SK-N-SH (cell line): ENCODE measurements at regions not wholly inside any gene's neighbourhood (a gene's known extent, or its start where the extent isn't known, plus 50 kb on each side); places are given as distances from the start of the nearest gene placed in this dataset.

Experiments
- CTCF ChIA-PET: fragments of 300-600, 350-600 bp; formaldehyde crosslinking; extraction: SDS; loops from one replicate; lab custom pipeline; 2021; lab: Yijun Ruan, JAX
- POLR2A ChIA-PET: fragments of 350-600 bp; sonication (Branson Sonifier 250); formaldehyde crosslinking; extraction: SDS; loops from one replicate; lab custom pipeline; 2020; ENCODE audit warnings: antibody characterized with exemption, inconsistent platforms; lab: Yijun Ruan, JAX
- DNase-seq: peaks from one replicate; pipeline ENCODE4 v3.0.0; 2012
- H2AFZ ChIP-seq: fragments of 200-600 bp; sonication (generic); 2 replicates; pipeline ENCODE4 v1.8.1; 2016; ENCODE audit warnings: antibody characterized with exemption, mild to moderate bottlenecking, low read depth
- H3F3A ChIP-seq: fragments of 200-600 bp; sonication (generic); replicated peaks from 2 replicates; pipeline ENCODE3; 2016; ENCODE audit warnings: antibody characterized with exemption, mild to moderate bottlenecking; ENCODE audit not compliant: insufficient read depth
- H3K27ac ChIP-seq, 2 experiments: fragments of 200-500 bp in 1 of 2; fragments of 200-600 bp in 1 of 2; sonication (Bioruptor generic) in 1 of 2; sonication (generic), shearing (Covaris generic) in 1 of 2; 2 replicates each; pipeline versions ENCODE4 v1.5.1 to v1.6.1; 2014 to 2016; ENCODE audit warnings: low read depth in 2 of 2, inconsistent platforms in 1 of 2, low read length in 1 of 2, mild to moderate bottlenecking in 1 of 2, mixed read lengths in 1 of 2
- H3K27me3 ChIP-seq: fragments of 200-600 bp; sonication (generic), shearing (Covaris generic); 2 replicates; pipeline ENCODE4 v1.6.1; 2016; ENCODE audit warnings: mixed run types; ENCODE audit not compliant: insufficient read depth
- H3K36me3 ChIP-seq, 2 experiments: fragments of 200-500 bp in 1 of 2; fragments of 200-600 bp in 1 of 2; sonication (Bioruptor generic) in 1 of 2; sonication (generic) in 1 of 2; replicated peaks in 1 of 2; 2 replicates each; pipeline versions ENCODE3 to v1.5.1; 2014 to 2016; ENCODE audit warnings: low read length in 1 of 2, mild to moderate bottlenecking in 1 of 2; ENCODE audit not compliant: insufficient read depth in 2 of 2, control insufficient read depth in 1 of 2
- H3K4me1 ChIP-seq, 2 experiments: fragments of 200-500 bp in 1 of 2; fragments of 200-600 bp in 1 of 2; sonication (Bioruptor generic) in 1 of 2; sonication (generic), shearing (Covaris generic) in 1 of 2; 2 replicates each; pipeline versions ENCODE4 v1.5.1 to v1.6.1; 2014 to 2016; ENCODE audit warnings: low read depth in 1 of 2, low read length in 1 of 2, mixed run types in 1 of 2; ENCODE audit not compliant: insufficient read depth in 2 of 2, control insufficient read depth in 1 of 2
- H3K4me2 ChIP-seq: fragments of 200-600 bp; sonication (generic), shearing (Covaris generic); 2 replicates; pipeline ENCODE4 v1.6.1; 2017; ENCODE audit warnings: mixed run types
- H3K4me3 ChIP-seq, 2 experiments: fragments of 200-500 bp in 1 of 2; fragments of 200-600 bp in 1 of 2; sonication (Bioruptor generic) in 1 of 2; sonication (generic), shearing (Covaris generic) in 1 of 2; 2 replicates each; pipeline versions ENCODE4 v1.5.1 to v1.8.1; 2014 to 2016; ENCODE audit warnings: low read depth in 2 of 2, inconsistent platforms in 1 of 2, low read length in 1 of 2, mild to moderate bottlenecking in 1 of 2, mixed read lengths in 1 of 2, moderate library complexity in 1 of 2
- H3K79me2 ChIP-seq: fragments of 200-600 bp; sonication (generic); 2 replicates; pipeline ENCODE4 v1.8.1; 2017; ENCODE audit warnings: mild to moderate bottlenecking; ENCODE audit not compliant: insufficient read depth
- H3K9ac ChIP-seq: fragments of 200-600 bp; sonication (generic); 2 replicates; pipeline ENCODE4 v1.6.1; 2017; ENCODE audit warnings: mixed run types
- H3K9me2 ChIP-seq: fragments of 200-600 bp; sonication (generic); 2 replicates; pipeline ENCODE4 v1.6.1; 2017; ENCODE audit warnings: mixed run types
- H3K9me3 ChIP-seq: fragments of 200-600 bp; sonication (generic); 2 replicates; pipeline ENCODE4 v1.6.1; 2017; ENCODE audit warnings: mixed run types, mild to moderate bottlenecking, moderate library complexity
- H4K20me1 ChIP-seq: fragments of 200-600 bp; sonication (generic); 2 replicates; pipeline ENCODE4 v1.6.1; 2017; ENCODE audit warnings: mild to moderate bottlenecking, mixed run types; ENCODE audit not compliant: insufficient read depth
- EZH2phosphoT487 ChIP-seq: fragments of 200-600 bp; sonication (generic); IDR thresholded peaks from 2 replicates; pipeline ENCODE4 v1.6.1; 2017; ENCODE audit warnings: low read depth, mixed run types, mild to moderate bottlenecking, antibody characterized with exemption, moderate library complexity, borderline replicate concordance
- FOXJ3 ChIP-seq: sonication (generic); formaldehyde crosslinking; IDR thresholded peaks from 2 replicates; pipeline ENCODE4 v1.5.1; 2020; ENCODE audit warnings: mild to moderate bottlenecking, missing genetic modification reagents
- GABPA ChIP-seq: IDR thresholded peaks from 2 replicates; pipeline ENCODE4 v1.4.0; 2012; ENCODE audit warnings: low read depth, mild to moderate bottlenecking
- JUND ChIP-seq: IDR thresholded peaks from 2 replicates; pipeline ENCODE4 v1.4.0; 2012
- MXI1 ChIP-seq: IDR thresholded peaks from 2 replicates; pipeline ENCODE4 v1.6.1; 2012; ENCODE audit warnings: mild to moderate bottlenecking, low read depth, low read length, improper control_type of control experiment
- NFIC ChIP-seq: IDR thresholded peaks from 2 replicates; pipeline ENCODE4 v1.4.0; 2012; ENCODE audit warnings: borderline replicate concordance
- RAD21 ChIP-seq: IDR thresholded peaks from 2 replicates; pipeline ENCODE4 v1.6.1; 2012; ENCODE audit warnings: mild to moderate bottlenecking, low read length
- SIN3A ChIP-seq: IDR thresholded peaks from 2 replicates; pipeline ENCODE4 v1.6.1; 2012; ENCODE audit warnings: low read depth, mild to moderate bottlenecking, low read length, moderate library complexity, borderline replicate concordance
- SMC3 ChIP-seq: IDR thresholded peaks from 2 replicates; pipeline ENCODE4 v1.6.1; 2012; ENCODE audit warnings: low read depth, low read length, improper control_type of control experiment
- TAF1 ChIP-seq: IDR thresholded peaks from 2 replicates; pipeline ENCODE4 v1.6.1; 2012; ENCODE audit warnings: low read depth, mild to moderate bottlenecking, low read length, moderate library complexity, borderline replicate concordance
- WGBS: methylation state at CpG from one replicate; pipeline ENCODE4 v1.1.6; 2017; ENCODE audit warnings: low lambda C conversion rate; 5-methylcytosine and 5-hydroxymethylcytosine counted together
- TF ChIP-seq, protein P1 (sequence below): fragments of 200-600 bp; sonication (generic); IDR thresholded peaks from 2 replicates; pipeline ENCODE4 v1.6.1; 2017; ENCODE audit warnings: antibody characterized with exemption, mild to moderate bottlenecking, moderate library complexity
- TF ChIP-seq, protein P2 (sequence below): IDR thresholded peaks from 2 replicates; pipeline ENCODE4 v1.4.0; 2012; ENCODE audit warnings: low read depth
- TF ChIP-seq, protein P3 (sequence below): fragments of 150-350 bp; IDR thresholded peaks from 2 replicates; pipeline ENCODE4 v1.6.1; 2016; ENCODE audit warnings: mild to moderate bottlenecking, low read depth, low read length
- TF ChIP-seq, protein P4 (sequence below): IDR thresholded peaks from 2 replicates; pipeline ENCODE4 v1.6.1; 2012; ENCODE audit warnings: mild to moderate bottlenecking, low read depth, low read length, moderate library complexity

DNA sequence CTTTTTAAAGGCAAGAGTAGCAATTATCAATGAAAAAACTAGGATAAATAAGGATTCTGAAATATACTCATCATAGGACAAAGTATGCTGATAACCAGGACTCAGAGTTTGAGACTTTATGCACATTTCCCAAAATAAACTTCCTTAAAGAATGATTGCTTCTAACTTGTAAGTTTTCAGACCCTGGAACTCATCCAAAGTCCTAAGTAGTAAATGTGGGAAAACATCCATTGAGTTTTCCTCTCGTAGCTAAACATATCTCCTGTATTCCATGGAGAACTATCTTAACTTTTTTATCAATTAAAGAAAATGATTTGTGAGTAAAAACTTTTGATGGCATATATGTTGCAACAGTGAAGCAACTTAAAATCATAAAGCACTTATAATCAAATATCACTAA, 285.2 kb upstream of the KLF6 start (continued):
- TF ChIP-seq MXI1 (no peak), RAD21 (no peak), JUND (no peak), FOXJ3 (CRISPR knock-in tag) (no peak)
- TF ChIP-seq, protein P1, sequence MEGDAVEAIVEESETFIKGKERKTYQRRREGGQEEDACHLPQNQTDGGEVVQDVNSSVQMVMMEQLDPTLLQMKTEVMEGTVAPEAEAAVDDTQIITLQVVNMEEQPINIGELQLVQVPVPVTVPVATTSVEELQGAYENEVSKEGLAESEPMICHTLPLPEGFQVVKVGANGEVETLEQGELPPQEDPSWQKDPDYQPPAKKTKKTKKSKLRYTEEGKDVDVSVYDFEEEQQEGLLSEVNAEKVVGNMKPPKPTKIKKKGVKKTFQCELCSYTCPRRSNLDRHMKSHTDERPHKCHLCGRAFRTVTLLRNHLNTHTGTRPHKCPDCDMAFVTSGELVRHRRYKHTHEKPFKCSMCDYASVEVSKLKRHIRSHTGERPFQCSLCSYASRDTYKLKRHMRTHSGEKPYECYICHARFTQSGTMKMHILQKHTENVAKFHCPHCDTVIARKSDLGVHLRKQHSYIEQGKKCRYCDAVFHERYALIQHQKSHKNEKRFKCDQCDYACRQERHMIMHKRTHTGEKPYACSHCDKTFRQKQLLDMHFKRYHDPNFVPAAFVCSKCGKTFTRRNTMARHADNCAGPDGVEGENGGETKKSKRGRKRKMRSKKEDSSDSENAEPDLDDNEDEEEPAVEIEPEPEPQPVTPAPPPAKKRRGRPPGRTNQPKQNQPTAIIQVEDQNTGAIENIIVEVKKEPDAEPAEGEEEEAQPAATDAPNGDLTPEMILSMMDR: no peak
- TF ChIP-seq, protein P2, sequence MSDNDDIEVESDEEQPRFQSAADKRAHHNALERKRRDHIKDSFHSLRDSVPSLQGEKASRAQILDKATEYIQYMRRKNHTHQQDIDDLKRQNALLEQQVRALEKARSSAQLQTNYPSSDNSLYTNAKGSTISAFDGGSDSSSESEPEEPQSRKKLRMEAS: no peak

DNA sequence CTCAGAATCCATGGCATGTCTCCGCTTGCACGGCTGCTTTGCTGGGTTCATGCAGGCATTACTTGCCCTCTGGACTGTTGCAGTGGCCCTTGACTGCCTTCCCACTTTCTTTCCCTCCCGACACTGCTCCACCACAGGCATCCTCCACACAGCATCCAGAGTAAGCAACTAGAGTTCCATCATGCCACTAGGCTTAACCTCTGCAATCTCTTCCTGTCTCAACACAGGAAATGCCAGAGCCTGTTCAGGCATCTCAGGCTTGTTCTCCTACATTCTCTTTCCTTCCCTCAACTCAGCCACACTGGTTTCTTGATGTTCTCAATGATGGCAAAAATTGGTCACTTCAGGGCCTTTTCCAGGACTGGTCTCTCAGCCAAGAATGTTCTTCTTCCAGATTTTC, 284.5 kb upstream of the KLF6 start:
- ChIA-PET CTCF (no interaction called here), POLR2A (no interaction called here)
- Histone ChIP-seq H4K20me1 (no peaks in the 10 kb centered on the region), H3K36me3 (no peaks in the 10 kb centered on the region), H3K79me2 (no peaks in the 10 kb centered on the region), H2AFZ (peak overlapping the region; percentile 27; the same call in 1 of the 2 replicates), H3K4me2 (no peak overlapping the region; the same call in 1 of the 2 replicates), H3K27ac (peak overlapping the region in 1 of 2 experiments; percentile 46; a peak in 1 of 4 replicates), H3K9me3 (no peaks in the 10 kb centered on the region), H3K4me1 (peaks cover 10 to 34% of the 10 kb centered on the region in 2 experiments; a peak in 3 of 4 replicates), H3K4me3 (no peak overlapping the region), H3F3A (peaks cover 14% of the 10 kb centered on the region), H3K27me3 (no peaks in the 10 kb centered on the region), H3K9ac (no peak overlapping the region), H3K9me2 (no peaks in the 10 kb centered on the region)
- WGBS: 88% methylated on average over 3 of the region's 3 CpGs
- TF ChIP-seq, protein P3, sequence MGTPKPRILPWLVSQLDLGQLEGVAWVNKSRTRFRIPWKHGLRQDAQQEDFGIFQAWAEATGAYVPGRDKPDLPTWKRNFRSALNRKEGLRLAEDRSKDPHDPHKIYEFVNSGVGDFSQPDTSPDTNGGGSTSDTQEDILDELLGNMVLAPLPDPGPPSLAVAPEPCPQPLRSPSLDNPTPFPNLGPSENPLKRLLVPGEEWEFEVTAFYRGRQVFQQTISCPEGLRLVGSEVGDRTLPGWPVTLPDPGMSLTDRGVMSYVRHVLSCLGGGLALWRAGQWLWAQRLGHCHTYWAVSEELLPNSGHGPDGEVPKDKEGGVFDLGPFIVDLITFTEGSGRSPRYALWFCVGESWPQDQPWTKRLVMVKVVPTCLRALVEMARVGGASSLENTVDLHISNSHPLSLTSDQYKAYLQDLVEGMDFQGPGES: no peak
- peak; percentile 58 for TF ChIP-seq GABPA
- no peak for DNase-seq

DNA sequence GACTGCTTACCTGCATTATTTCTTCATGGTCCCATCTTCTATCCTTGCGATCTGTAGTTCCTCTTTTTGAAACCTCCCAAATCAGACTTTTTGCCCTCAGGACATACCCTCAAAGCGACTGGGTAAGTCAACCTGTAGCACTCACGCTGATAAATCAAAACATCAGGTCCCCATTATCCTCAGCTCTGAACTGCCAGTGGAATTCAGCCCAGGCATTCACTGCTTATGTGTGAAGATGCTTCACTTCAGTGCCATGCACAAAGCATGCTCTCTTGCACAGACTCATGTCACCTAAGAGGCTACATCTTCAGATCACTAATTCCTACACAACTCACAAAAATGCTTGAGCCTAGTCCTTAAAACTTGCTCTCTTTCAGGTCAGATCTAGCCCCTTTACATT, 283.6 kb upstream of the KLF6 start:
- no peaks in the 10 kb centered on the region for H3K79me2 ChIP-seq
- TF ChIP-seq, protein P4, sequence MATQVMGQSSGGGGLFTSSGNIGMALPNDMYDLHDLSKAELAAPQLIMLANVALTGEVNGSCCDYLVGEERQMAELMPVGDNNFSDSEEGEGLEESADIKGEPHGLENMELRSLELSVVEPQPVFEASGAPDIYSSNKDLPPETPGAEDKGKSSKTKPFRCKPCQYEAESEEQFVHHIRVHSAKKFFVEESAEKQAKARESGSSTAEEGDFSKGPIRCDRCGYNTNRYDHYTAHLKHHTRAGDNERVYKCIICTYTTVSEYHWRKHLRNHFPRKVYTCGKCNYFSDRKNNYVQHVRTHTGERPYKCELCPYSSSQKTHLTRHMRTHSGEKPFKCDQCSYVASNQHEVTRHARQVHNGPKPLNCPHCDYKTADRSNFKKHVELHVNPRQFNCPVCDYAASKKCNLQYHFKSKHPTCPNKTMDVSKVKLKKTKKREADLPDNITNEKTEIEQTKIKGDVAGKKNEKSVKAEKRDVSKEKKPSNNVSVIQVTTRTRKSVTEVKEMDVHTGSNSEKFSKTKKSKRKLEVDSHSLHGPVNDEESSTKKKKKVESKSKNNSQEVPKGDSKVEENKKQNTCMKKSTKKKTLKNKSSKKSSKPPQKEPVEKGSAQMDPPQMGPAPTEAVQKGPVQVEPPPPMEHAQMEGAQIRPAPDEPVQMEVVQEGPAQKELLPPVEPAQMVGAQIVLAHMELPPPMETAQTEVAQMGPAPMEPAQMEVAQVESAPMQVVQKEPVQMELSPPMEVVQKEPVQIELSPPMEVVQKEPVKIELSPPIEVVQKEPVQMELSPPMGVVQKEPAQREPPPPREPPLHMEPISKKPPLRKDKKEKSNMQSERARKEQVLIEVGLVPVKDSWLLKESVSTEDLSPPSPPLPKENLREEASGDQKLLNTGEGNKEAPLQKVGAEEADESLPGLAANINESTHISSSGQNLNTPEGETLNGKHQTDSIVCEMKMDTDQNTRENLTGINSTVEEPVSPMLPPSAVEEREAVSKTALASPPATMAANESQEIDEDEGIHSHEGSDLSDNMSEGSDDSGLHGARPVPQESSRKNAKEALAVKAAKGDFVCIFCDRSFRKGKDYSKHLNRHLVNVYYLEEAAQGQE: no peak
- TF ChIP-seq SMC3: no peak
- TF ChIP-seq, protein P1: no peak
- TF ChIP-seq TAF1: no peak
- TF ChIP-seq SIN3A: no peak
- no peak for TF ChIP-seq RAD21
- no peak for TF ChIP-seq NFIC
- TF ChIP-seq, protein P3: no peak
- no peak for TF ChIP-seq EZH2phosphoT487
- H3K4me1 ChIP-seq: peaks cover 6 to 29% of the 10 kb centered on the region in 2 experiments; a peak in 3 of 4 replicates
- no peaks in the 10 kb centered on the region for H3K27me3 ChIP-seq
- DNase-seq: no peak
- H3F3A ChIP-seq: peaks cover 8% of the 10 kb centered on the region
- ChIA-PET CTCF (no interaction called here), POLR2A (no interaction called here)
- 89% methylated on average over 3 of the region's 3 CpGs for WGBS
- no peaks in the 10 kb centered on the region for H3K9me2 ChIP-seq
- no peaks in the 10 kb centered on the region for H3K36me3 ChIP-seq
- H4K20me1 ChIP-seq: no peaks in the 10 kb centered on the region
- no peak overlapping the region for H2AFZ ChIP-seq
- no peaks in the 10 kb centered on the region for H3K9me3 ChIP-seq
- no peak overlapping the region for H3K9ac ChIP-seq
- peak overlapping the region in 1 of 2 experiments; percentile 29; a peak in 1 of 4 replicates for H3K27ac ChIP-seq
- no peak overlapping the region for H3K4me2 ChIP-seq
- no peak overlapping the region for H3K4me3 ChIP-seq
